Panc1 (cell line): ENCODE measurements at regions not wholly inside any gene's neighbourhood (a gene's known extent, or its start where the extent isn't known, plus 50 kb on each side); places are given as distances from the start of the nearest gene placed in this dataset.

ENCODE experiments used
- ATAC-seq: fragments of 200-7000 bp; cut with Tn5 transposase; 2 replicates; pipeline ENCODE4 v1.9.1; 2020; ENCODE audit warnings: mild to moderate bottlenecking, moderate library complexity
- BruUV-seq: library from RNA; stranded (reverse); fragments of 400-500 nt; replicated peaks from 2 replicates; lab custom pipeline; 2021; lab: Mats Ljungman, UMichigan
- CTCF ChIA-PET: fragments of 300-600 bp; sonication (Branson Sonifier 250); formaldehyde crosslinking; loops from one replicate; lab custom pipeline; 2022; ENCODE audit warnings: antibody characterized with exemption; lab: Charles Lee
- POLR2A ChIA-PET: fragments of 300-600 bp; sonication (Branson Sonifier 250); formaldehyde crosslinking; loops from one replicate; lab custom pipeline; 2022; ENCODE audit warnings: antibody characterized with exemption; lab: Charles Lee
- DNase-seq: peaks from one replicate; pipeline ENCODE4 v3.0.0-alpha.2; 2010; ENCODE audit warnings: low read depth, low spot score
- H3K27ac ChIP-seq: 2 replicates; pipeline ENCODE4 v1.5.1; 2011; ENCODE audit warnings: mild to moderate bottlenecking, low read length, inconsistent platforms
- H3K27me3 ChIP-seq: fragments of 200-500 bp; sonication (Bioruptor generic); 2 replicates; pipeline ENCODE4 v1.6.0; 2014; ENCODE audit warnings: low read length, inconsistent platforms; ENCODE audit not compliant: control insufficient read depth, insufficient read depth
- H3K36me3 ChIP-seq: fragments of 200-500 bp; sonication (Bioruptor generic); 2 replicates; pipeline ENCODE4 v1.5.1; 2014; ENCODE audit warnings: inconsistent platforms, mild to moderate bottlenecking, low read length, moderate library complexity; ENCODE audit not compliant: control insufficient read depth, insufficient read depth
- H3K4me1 ChIP-seq: 2 replicates; pipeline ENCODE4 v1.5.1; 2011; ENCODE audit warnings: inconsistent platforms, mild to moderate bottlenecking, low read length, moderate library complexity; ENCODE audit not compliant: control insufficient read depth, insufficient read depth
- H3K4me3 ChIP-seq, 2 experiments: 2 replicates each; pipeline ENCODE4 v1.5.1; 2011 to 2012; ENCODE audit warnings: low read depth in 2 of 2, low read length in 2 of 2, mild to moderate bottlenecking in 2 of 2, inconsistent platforms in 1 of 2, moderate library complexity in 1 of 2
- H3K9me3 ChIP-seq: fragments of 200-500 bp; sonication (Bioruptor generic); 2 replicates; pipeline ENCODE4 v1.5.1; 2014; ENCODE audit warnings: low read depth, mild to moderate bottlenecking, inconsistent platforms, low read length, moderate library complexity; ENCODE audit not compliant: control insufficient read depth, insufficient read depth
- POLR2AphosphoS5 ChIP-seq: IDR thresholded peaks from 2 replicates; pipeline ENCODE4 v1.6.1; 2012; ENCODE audit warnings: mild to moderate bottlenecking, low read depth, low read length, moderate library complexity
- SIN3A ChIP-seq: IDR thresholded peaks from 2 replicates; pipeline ENCODE4 v1.6.1; 2012; ENCODE audit warnings: low read depth, mild to moderate bottlenecking, low read length, moderate library complexity, borderline replicate concordance; ENCODE audit not compliant: insufficient read depth
- TCF7L2 ChIP-seq: IDR thresholded peaks from 2 replicates; pipeline ENCODE4 v1.6.1; 2011; ENCODE audit warnings: mild to moderate bottlenecking, low read depth, low read length, inconsistent platforms
- in situ Hi-C: cut with HindIII; loops from 2 replicates; pipeline ENCODE4 v1.10.0; 2016; ENCODE audit warnings: low sequenced_read_pairs, low pct_unique_long_range_greater_than_20kb
- intact Hi-C: fragments of 100-400 bp; cut with micrococcal nuclease; formaldehyde crosslinking; loops from one replicate; pipeline ENCODE4 v1.10.0; 2022; ENCODE audit not compliant: unreplicated experiment
- TF ChIP-seq, protein P1 (sequence below), 2 experiments: IDR thresholded peaks; 2 replicates each; pipeline ENCODE4 v1.6.1; 2011 to 2012; ENCODE audit warnings: low read depth in 2 of 2, control low read depth in 1 of 2, low read length in 1 of 2, mild to moderate bottlenecking in 1 of 2, moderate library complexity in 1 of 2; ENCODE audit not compliant: insufficient read depth in 1 of 2
- TF ChIP-seq, protein P2 (sequence below): fragments of 450-650 bp; IDR thresholded peaks from 2 replicates; pipeline ENCODE4 v1.5.1; 2017; ENCODE audit warnings: mild to moderate bottlenecking

DNA sequence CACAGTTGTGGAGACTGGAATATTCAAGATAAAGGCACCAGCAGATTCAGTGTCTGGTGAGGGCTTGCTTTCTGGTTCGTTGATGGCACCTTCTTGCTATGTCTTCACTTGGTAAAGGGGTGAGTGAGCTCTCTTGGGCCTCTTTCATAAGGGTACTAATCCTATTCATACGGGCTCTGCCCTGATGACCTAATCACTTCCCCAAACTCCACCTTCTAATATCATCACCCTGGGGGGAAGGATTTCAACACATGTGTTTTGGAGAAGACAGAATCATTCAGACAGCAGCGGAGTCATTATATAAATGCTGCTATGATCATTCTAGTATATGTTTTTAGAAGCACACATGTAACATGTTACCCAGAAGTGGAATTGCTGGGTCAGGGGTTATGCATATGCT, 295.3 kb upstream of the CTSO start:
- intact Hi-C loops = no loop called here
- DNase-seq (no peak), ATAC-seq (no peak)
- no TSS peak for BruUV-seq
- in situ Hi-C loops = no loop called here
- CTCF ChIA-PET = no interaction called here
- POLR2A ChIA-PET = no interaction called here
- TF ChIP-seq, protein P1, sequence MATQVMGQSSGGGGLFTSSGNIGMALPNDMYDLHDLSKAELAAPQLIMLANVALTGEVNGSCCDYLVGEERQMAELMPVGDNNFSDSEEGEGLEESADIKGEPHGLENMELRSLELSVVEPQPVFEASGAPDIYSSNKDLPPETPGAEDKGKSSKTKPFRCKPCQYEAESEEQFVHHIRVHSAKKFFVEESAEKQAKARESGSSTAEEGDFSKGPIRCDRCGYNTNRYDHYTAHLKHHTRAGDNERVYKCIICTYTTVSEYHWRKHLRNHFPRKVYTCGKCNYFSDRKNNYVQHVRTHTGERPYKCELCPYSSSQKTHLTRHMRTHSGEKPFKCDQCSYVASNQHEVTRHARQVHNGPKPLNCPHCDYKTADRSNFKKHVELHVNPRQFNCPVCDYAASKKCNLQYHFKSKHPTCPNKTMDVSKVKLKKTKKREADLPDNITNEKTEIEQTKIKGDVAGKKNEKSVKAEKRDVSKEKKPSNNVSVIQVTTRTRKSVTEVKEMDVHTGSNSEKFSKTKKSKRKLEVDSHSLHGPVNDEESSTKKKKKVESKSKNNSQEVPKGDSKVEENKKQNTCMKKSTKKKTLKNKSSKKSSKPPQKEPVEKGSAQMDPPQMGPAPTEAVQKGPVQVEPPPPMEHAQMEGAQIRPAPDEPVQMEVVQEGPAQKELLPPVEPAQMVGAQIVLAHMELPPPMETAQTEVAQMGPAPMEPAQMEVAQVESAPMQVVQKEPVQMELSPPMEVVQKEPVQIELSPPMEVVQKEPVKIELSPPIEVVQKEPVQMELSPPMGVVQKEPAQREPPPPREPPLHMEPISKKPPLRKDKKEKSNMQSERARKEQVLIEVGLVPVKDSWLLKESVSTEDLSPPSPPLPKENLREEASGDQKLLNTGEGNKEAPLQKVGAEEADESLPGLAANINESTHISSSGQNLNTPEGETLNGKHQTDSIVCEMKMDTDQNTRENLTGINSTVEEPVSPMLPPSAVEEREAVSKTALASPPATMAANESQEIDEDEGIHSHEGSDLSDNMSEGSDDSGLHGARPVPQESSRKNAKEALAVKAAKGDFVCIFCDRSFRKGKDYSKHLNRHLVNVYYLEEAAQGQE (IDR thresholded peaks at IDR 0.05; ENCODE audit: insufficient read depth in 1 of 2, low read depth in 2 of 2, low read length in 1 of 2) = no peak
- TF ChIP-seq, protein P2, sequence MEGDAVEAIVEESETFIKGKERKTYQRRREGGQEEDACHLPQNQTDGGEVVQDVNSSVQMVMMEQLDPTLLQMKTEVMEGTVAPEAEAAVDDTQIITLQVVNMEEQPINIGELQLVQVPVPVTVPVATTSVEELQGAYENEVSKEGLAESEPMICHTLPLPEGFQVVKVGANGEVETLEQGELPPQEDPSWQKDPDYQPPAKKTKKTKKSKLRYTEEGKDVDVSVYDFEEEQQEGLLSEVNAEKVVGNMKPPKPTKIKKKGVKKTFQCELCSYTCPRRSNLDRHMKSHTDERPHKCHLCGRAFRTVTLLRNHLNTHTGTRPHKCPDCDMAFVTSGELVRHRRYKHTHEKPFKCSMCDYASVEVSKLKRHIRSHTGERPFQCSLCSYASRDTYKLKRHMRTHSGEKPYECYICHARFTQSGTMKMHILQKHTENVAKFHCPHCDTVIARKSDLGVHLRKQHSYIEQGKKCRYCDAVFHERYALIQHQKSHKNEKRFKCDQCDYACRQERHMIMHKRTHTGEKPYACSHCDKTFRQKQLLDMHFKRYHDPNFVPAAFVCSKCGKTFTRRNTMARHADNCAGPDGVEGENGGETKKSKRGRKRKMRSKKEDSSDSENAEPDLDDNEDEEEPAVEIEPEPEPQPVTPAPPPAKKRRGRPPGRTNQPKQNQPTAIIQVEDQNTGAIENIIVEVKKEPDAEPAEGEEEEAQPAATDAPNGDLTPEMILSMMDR = no peak
- TF ChIP-seq SIN3A = no peak
- TF ChIP-seq TCF7L2 = no peak
- no peak for TF ChIP-seq POLR2AphosphoS5
- no peaks in the 10 kb centered on the region for H3K9me3 ChIP-seq
- no peaks in the 10 kb centered on the region for H3K4me1 ChIP-seq
- no peak overlapping the region for H3K4me3 ChIP-seq
- no peak overlapping the region for H3K27ac ChIP-seq
- no peaks in the 10 kb centered on the region for H3K36me3 ChIP-seq
- no peaks in the 10 kb centered on the region for H3K27me3 ChIP-seq

- no peak for DNase-seq
- BruUV-seq = no TSS peak
- Histone ChIP-seq H3K27ac (no peak overlapping the region), H3K4me3 (no peak overlapping the region), H3K9me3 (no peaks in the 10 kb centered on the region), H3K36me3 (no peaks in the 10 kb centered on the region), H3K27me3 (no peaks in the 10 kb centered on the region), H3K4me1 (no peaks in the 10 kb centered on the region)
- intact Hi-C loops (no loop called here), in situ Hi-C loops (no loop called here)
- CTCF ChIA-PET = no interaction called here
- no peak for ATAC-seq
- TF ChIP-seq TCF7L2 (no peak), POLR2AphosphoS5 (no peak), SIN3A (no peak)
- TF ChIP-seq, protein P1 (IDR thresholded peaks at IDR 0.05; ENCODE audit: insufficient read depth in 1 of 2, low read depth in 2 of 2, low read length in 1 of 2) = no peak
- TF ChIP-seq, protein P2 = no peak
- POLR2A ChIA-PET = no interaction called here
Measured at GRCh38 chr4:156247470-156247869, 293.8 kb upstream of the CTSO start.
